Sigmoid colon (tissue), 3 donors: ENCODE measurements at regions not wholly inside any gene's neighbourhood (a gene's known extent, or its start where the extent isn't known, plus 50 kb on each side); places are given as distances from the start of the nearest gene placed in this dataset.

ENCODE experiments used
- small RNA-seq, 3 donors: library from RNA; depleted of rRNA; stranded (forward); fragments of <200 nt; gene quantifications; one replicate each; pipeline ENCODE3, GENCODE V24; 2016

Small RNAs in the stretch of these regions (small RNA-seq; reads per million reads assigned to genes)
- 0 reads per million in 3 donors for gene AP000676.1
- 0 reads per million in 3 donors for gene RF00026
- gene RNU6-1135P, result 0 reads per million in 3 donors
